ENCODE measurements at regions not wholly inside any gene's neighbourhood (a gene's known extent, or its start where the extent isn't known, plus 50 kb on each side); places are given as distances from the start of the nearest gene placed in this dataset.

DNA sequence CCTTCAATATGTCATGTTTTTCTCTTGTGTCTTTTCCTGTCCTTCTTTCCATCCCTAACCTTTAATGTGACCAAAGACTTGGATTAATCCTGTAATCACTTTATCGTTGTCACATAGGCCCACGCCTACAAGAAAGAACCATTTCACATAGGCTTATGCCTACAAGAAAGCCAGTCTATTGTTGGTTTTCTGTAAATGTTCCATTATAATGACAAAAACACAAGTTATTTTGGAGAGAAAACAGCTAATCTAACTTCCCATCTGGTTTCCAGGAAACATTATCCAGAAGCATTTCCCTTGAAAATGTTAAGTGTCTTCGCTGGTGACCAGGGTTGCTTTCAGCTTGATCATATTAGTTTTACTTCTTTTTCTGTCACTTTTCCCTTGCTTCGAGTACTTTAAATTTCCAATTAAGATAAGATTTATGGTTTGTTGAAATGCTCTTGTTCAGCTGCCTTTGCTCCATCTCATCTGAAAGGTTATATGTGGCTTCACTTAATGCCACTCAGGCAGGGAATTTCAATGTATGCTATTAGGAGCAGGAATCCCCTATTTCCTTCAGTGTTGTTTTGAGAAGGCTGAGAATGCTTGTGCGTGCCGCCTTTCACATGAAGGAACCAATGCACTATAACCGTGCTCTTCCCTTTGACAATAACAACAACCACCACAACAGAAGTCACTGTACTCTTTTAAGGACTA, 708.2 kb downstream of the EFNB2 start:
- no peak for DNase-seq (ENCODE audit: low read depth, low spot score)
- in situ Hi-C loops (cut with HindIII; ENCODE audit: low sequenced_read_pairs) = no loop called here
- H3K4me3 ChIP-seq (ENCODE audit: low read depth, low read length) = no peak overlapping the region
- TF ChIP-seq, protein P1, sequence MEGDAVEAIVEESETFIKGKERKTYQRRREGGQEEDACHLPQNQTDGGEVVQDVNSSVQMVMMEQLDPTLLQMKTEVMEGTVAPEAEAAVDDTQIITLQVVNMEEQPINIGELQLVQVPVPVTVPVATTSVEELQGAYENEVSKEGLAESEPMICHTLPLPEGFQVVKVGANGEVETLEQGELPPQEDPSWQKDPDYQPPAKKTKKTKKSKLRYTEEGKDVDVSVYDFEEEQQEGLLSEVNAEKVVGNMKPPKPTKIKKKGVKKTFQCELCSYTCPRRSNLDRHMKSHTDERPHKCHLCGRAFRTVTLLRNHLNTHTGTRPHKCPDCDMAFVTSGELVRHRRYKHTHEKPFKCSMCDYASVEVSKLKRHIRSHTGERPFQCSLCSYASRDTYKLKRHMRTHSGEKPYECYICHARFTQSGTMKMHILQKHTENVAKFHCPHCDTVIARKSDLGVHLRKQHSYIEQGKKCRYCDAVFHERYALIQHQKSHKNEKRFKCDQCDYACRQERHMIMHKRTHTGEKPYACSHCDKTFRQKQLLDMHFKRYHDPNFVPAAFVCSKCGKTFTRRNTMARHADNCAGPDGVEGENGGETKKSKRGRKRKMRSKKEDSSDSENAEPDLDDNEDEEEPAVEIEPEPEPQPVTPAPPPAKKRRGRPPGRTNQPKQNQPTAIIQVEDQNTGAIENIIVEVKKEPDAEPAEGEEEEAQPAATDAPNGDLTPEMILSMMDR (IDR thresholded peaks at IDR 0.05; ENCODE audit: low read depth, low read length) = no peak

DNA sequence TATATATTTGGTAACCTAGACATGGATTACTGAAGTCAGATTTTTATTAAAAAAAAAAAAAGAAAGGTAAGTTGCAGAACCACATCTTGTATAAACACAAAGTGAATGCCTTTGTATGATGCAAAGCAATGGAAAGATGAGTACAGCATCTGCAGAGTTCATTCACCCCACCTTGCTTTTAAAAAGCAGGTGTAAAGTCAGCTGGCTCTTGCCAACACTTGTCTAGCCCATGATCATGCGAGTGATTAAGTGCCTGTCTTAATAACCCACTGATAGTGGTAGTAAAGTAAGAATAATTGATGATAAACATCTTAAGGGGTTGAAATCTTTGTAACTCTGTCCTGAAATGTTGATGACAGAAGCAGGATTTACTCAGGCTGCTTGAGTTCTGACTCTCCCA, 710.4 kb downstream of the EFNB2 start:
- no peak for DNase-seq (ENCODE audit: low read depth, low spot score)
- no peak overlapping the region for H3K4me3 ChIP-seq (ENCODE audit: low read depth, low read length)
- in situ Hi-C loops (cut with HindIII; ENCODE audit: low sequenced_read_pairs) = no loop called here
- TF ChIP-seq, protein P1 (IDR thresholded peaks at IDR 0.05; ENCODE audit: low read depth, low read length) = no peak

DNA sequence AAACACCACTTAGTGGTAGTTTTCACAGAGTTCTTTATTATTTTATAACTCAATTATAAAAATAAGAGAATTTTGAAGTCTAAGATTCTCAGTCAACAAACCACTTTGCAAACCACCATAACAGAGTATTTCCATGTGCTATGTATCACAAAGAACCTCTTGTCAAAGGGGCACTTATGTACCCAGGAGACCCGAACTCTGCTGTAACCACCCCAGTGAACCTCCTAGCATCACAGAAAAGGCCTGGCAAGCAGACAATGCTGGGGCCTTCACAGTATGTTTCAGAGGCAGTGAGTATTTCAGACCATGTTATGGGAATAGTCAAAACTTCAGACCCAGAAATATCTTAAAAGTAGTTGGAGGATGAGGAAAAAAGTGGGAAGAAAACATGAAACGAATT, 714.1 kb downstream of the EFNB2 start:
- H3K4me3 ChIP-seq (ENCODE audit: low read depth, low read length) = no peak overlapping the region
- TF ChIP-seq, protein P1 (IDR thresholded peaks at IDR 0.05; ENCODE audit: low read depth, low read length) = no peak
- in situ Hi-C loops (cut with HindIII; ENCODE audit: low sequenced_read_pairs) = no loop called here
- DNase-seq (ENCODE audit: low read depth, low spot score) = no peak

DNA sequence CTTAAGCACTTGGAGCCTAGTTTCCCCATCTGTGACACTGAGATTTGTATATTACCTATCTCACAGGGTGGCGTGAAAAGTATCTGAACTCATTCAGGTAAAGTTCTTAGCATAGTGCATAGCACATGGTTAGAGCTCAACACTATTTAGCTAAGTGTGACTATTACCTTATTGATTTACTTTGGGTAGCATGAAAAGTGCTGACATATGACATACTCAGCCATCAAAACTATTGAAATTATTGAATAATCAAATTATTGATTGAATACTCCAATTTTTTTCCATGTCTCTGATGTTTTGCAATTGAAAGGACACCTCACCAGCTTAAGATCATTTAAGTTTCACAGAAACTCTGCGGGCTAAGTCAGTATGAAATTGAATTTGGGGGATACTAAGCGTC, 715.0 kb downstream of the EFNB2 start:
- no peak overlapping the region for H3K4me3 ChIP-seq (ENCODE audit: low read depth, low read length)
- TF ChIP-seq, protein P1 (IDR thresholded peaks at IDR 0.05; ENCODE audit: low read depth, low read length) = no peak
- DNase-seq (ENCODE audit: low read depth, low spot score) = no peak
- in situ Hi-C loops (cut with HindIII; ENCODE audit: low sequenced_read_pairs) = no loop called here

DNA sequence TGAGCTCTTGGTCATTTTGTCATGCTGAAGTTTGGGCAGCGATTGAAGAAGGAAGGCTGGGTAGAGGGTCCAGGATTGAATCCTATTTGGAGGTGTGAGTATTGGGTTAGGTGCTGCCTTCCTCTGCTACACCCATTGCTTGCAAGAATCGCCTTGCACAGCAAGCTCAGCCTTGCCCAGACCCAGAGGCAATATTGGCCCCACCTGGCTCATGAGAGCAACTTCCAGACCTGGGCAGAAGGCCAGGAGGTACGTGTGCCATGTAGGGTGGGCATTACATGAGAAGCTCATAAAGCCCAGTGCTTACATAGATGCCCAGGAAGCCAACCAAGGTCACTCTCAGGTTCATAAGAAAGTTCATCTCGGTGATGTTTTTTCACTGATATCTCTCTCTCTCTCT, 718.0 kb downstream of the EFNB2 start:
- in situ Hi-C loops (cut with HindIII; ENCODE audit: low sequenced_read_pairs) = no loop called here
- DNase-seq (ENCODE audit: low read depth, low spot score) = no peak
- no peak overlapping the region for H3K4me3 ChIP-seq (ENCODE audit: low read depth, low read length)
- TF ChIP-seq, protein P1 (IDR thresholded peaks at IDR 0.05; ENCODE audit: low read depth, low read length) = no peak

DNA sequence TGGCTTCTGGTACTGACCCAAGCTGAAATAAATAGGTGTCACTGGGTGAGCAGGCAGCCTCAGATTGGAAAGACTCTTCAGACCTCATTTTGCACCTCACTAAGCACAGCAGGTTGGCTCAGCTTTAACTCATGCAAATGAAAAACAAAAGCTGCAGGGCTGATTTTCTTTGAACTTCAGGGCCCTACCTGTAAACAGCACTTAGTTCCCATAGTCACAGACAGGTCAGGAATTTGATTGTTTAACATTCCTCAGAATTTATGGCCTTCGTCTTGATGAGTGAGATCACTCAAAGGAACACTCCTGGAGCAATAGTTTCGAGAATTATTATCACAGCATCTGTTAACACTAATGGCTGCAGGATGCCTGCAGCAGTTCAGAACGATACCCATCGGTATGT, 718.5 kb downstream of the EFNB2 start:
- H3K4me3 ChIP-seq (ENCODE audit: low read depth, low read length) = no peak overlapping the region
- in situ Hi-C loops (cut with HindIII; ENCODE audit: low sequenced_read_pairs) = no loop called here
- no peak for DNase-seq (ENCODE audit: low read depth, low spot score)
- TF ChIP-seq, protein P1 (IDR thresholded peaks at IDR 0.05; ENCODE audit: low read depth, low read length) = no peak

Data from astrocyte of the spinal cord (primary cell).